BLaER1 treated with 17β-estradiol and CSF1 and Interleukin-3, amounts not matched to agents 10 nM and 100 nM (cell line): ENCODE measurements at regions not wholly inside any gene's neighbourhood (a gene's known extent, or its start where the extent isn't known, plus 50 kb on each side); places are given as distances from the start of the nearest gene placed in this dataset.

Experiments
- H3K27ac ChIP-seq, 11 experiments: shearing (Covaris generic); formaldehyde crosslinking; 2 replicates each; pipeline ENCODE4 v1.8.1; 2022
- H3K27me3 ChIP-seq, 11 experiments: shearing (Covaris generic); formaldehyde crosslinking; 2 replicates each; pipeline ENCODE4 v1.8.1; 2022
- H3K36me3 ChIP-seq, 11 experiments: shearing (Covaris generic); formaldehyde crosslinking; 2 replicates each; pipeline ENCODE4 v1.8.1; 2022
- H3K4me1 ChIP-seq, 10 experiments: shearing (Covaris generic); formaldehyde crosslinking; 2 replicates each; pipeline ENCODE4 v1.8.1; 2022
- H3K4me2 ChIP-seq, 11 experiments: shearing (Covaris generic); formaldehyde crosslinking; 2 replicates each; pipeline ENCODE4 v1.8.1; 2022
- H3K4me3 ChIP-seq, 10 experiments: shearing (Covaris generic); formaldehyde crosslinking; 2 replicates each; pipeline ENCODE4 v1.8.1; 2022
- H3K9ac ChIP-seq, 11 experiments: shearing (Covaris generic); formaldehyde crosslinking; 2 replicates each; pipeline ENCODE4 v1.8.1; 2022
- H3K9me3 ChIP-seq, 11 experiments: shearing (Covaris generic); formaldehyde crosslinking; replicated peaks in 1 of 11; 2 replicates each; pipeline ENCODE4 v1.8.1; 2022
- H4K20me1 ChIP-seq, 11 experiments: shearing (Covaris generic); formaldehyde crosslinking; 2 replicates each; pipeline ENCODE4 v1.8.1; 2022
- Cebpa-rat ChIP-seq, 11 experiments: shearing (Covaris generic); IDR thresholded peaks; 2 replicates each; pipeline ENCODE4 v1.8.1; 2022

GRCh38 chr12:45102818-45103217 lies 51.9 kb upstream of the DBX2 start:
- Histone ChIP-seq H3K4me3 (no peak overlapping the region), H3K4me2 (no peak overlapping the region), H3K4me1 (no peaks in the 10 kb centered on the region), H4K20me1 (no peaks in the 10 kb centered on the region), H3K27ac (no peak overlapping the region), H3K27me3 (no peaks in the 10 kb centered on the region), H3K9ac (no peak overlapping the region), H3K36me3 (no peaks in the 10 kb centered on the region), H3K9me3 (peaks cover 0 to 5% (median 2%) of the 10 kb centered on the region in 11 experiments; a peak in 5 of 22 replicates)
- no peak for TF ChIP-seq Cebpa-rat (IDR thresholded peaks at IDR 0.05)

DNA sequence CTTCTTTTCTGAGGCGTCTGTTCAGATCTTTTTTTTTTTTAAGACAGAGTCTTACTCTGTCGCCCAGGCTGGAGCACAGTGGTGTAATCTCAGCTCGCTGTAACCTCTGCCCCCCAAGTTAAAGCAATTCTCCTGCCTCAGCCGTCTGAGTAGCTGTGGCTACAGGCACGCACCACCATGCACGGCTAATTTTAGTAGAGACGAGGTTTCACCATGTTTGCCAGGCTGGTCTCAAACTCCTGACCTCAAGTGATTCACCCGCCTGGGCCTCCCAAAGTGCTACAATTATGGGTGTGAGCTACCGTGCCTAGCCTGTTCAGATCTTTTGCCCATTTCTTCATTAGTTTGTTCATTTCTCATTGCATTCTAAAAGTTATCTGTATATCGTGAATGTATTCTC lies 55.1 kb upstream of the DBX2 start:
- Histone ChIP-seq H3K4me1 (peaks cover 0 to 6% (median 0%) of the 10 kb centered on the region in 10 experiments; a peak in 4 of 20 replicates), H3K4me2 (no peak overlapping the region), H3K9ac (no peak overlapping the region), H3K9me3 (peaks cover 0 to 15% (median 7%) of the 10 kb centered on the region in 11 experiments; a peak in 5 of 22 replicates), H4K20me1 (no peaks in the 10 kb centered on the region), H3K36me3 (no peaks in the 10 kb centered on the region), H3K4me3 (no peak overlapping the region), H3K27ac (no peak overlapping the region), H3K27me3 (no peaks in the 10 kb centered on the region)
- no peak for TF ChIP-seq Cebpa-rat (IDR thresholded peaks at IDR 0.05)

- no peaks in the 10 kb centered on the region for H3K27me3 ChIP-seq
- H3K36me3 ChIP-seq: no peaks in the 10 kb centered on the region
- no peak overlapping the region for H3K27ac ChIP-seq
- no peaks in the 10 kb centered on the region for H4K20me1 ChIP-seq
- TF ChIP-seq Cebpa-rat (IDR thresholded peaks at IDR 0.05): no peak
- H3K4me1 ChIP-seq: peaks cover 0 to 6% (median 0%) of the 10 kb centered on the region in 10 experiments; a peak in 4 of 20 replicates
- peaks cover 0 to 14% (median 7%) of the 10 kb centered on the region in 11 experiments; a peak in 4 of 22 replicates for H3K9me3 ChIP-seq
- H3K4me2 ChIP-seq: no peak overlapping the region
- H3K4me3 ChIP-seq: no peak overlapping the region
- no peak overlapping the region for H3K9ac ChIP-seq
These were observed 61.4 kb upstream of the DBX2 start for GRCh38 chr12:45112306-45112705.

DNA sequence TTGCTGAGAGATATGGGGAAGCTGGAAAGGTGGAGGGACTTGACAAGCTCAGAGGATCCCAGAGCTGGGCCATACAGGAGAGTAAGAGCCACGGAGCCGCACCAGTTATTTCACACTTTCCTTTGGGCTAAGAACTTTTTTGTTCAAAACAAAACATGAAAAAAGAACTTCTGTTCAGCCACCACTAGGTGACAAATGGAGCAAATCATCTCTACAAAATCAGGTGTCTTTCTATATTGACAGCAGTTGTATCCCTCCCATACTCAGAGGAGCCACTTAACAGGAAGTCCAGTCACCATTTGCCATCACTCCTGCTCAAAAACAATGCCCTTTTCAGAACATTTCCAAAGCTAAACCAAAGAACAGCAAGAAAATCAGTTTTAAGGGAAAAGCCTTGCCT lies 70.3 kb upstream of the DBX2 start:
- no peaks in the 10 kb centered on the region for H3K9me3 ChIP-seq
- no peaks in the 10 kb centered on the region for H3K4me1 ChIP-seq
- no peaks in the 10 kb centered on the region for H4K20me1 ChIP-seq
- no peak overlapping the region for H3K4me3 ChIP-seq
- H3K36me3 ChIP-seq: no peaks in the 10 kb centered on the region
- no peak overlapping the region for H3K4me2 ChIP-seq
- TF ChIP-seq Cebpa-rat (IDR thresholded peaks at IDR 0.05): no peak
- no peak overlapping the region for H3K9ac ChIP-seq
- H3K27me3 ChIP-seq: no peaks in the 10 kb centered on the region
- H3K27ac ChIP-seq: no peak overlapping the region

- H3K9ac ChIP-seq: no peak overlapping the region
- H4K20me1 ChIP-seq: no peaks in the 10 kb centered on the region
- H3K4me1 ChIP-seq: no peaks in the 10 kb centered on the region
- H3K9me3 ChIP-seq: no peaks in the 10 kb centered on the region
- H3K4me3 ChIP-seq: no peak overlapping the region
- no peak for TF ChIP-seq Cebpa-rat (IDR thresholded peaks at IDR 0.05)
- H3K36me3 ChIP-seq: no peaks in the 10 kb centered on the region
- no peak overlapping the region for H3K4me2 ChIP-seq
- H3K27me3 ChIP-seq: no peaks in the 10 kb centered on the region
- no peak overlapping the region for H3K27ac ChIP-seq
These were observed 72.0 kb upstream of the DBX2 start for GRCh38 chr12:45122768-45123380.

DNA sequence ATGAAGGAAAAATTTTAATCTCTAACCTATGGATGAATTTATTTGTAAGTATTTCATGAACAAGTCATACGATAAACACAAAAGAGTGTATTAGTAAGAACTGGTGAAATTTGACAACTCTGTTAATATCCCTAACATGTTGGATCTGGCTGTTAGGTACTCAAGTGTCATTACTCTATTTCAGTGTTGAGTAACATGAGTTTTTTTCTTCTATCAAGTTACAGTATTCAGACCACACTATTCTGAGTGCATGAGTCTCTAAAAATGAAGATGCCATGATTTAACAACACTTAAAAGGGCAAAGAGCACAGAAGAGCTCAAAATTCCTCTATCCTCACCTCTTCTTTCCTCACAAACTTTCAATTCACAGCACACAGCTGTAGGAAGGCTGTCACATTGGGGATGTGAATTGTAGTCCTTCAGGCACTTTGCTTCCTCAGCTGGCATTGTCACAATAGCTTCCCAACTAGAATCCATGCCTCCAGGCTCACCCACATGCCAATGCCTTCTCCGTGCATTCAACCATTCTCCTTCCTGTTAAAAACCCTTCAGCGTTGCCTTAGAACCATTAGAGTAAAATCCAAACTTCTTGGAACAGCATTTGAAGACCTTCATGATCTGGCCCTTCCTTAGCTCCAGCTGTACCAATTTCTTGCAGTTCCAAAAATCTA lies 73.7 kb upstream of the DBX2 start:
- no peak for TF ChIP-seq Cebpa-rat (IDR thresholded peaks at IDR 0.05)
- no peak overlapping the region for H3K27ac ChIP-seq

DNA sequence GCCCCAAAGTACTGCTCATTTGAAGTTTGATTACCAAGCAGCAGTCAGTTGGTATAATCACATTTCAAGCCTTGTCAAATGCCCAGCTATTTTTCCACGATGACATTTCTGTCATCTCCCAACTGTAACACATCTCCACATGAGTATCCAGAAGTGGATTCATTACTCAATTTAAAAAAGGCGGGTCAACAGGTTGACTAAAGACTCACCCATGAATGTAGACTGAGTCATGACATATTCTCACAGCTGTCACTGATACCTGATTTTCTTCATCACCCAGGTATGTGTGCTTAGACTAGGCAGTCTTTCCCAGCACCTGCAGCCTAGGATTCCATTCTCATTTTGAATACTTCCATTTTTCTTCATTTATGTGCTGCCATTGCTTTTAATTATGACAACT lies 75.1 kb upstream of the DBX2 start:
- Histone ChIP-seq H3K4me2 (no peak overlapping the region), H3K4me3 (no peak overlapping the region), H3K36me3 (no peaks in the 10 kb centered on the region), H3K4me1 (no peaks in the 10 kb centered on the region), H3K9ac (no peak overlapping the region), H3K9me3 (no peaks in the 10 kb centered on the region), H4K20me1 (no peaks in the 10 kb centered on the region), H3K27me3 (no peaks in the 10 kb centered on the region), H3K27ac (no peak overlapping the region)
- no peak for TF ChIP-seq Cebpa-rat (IDR thresholded peaks at IDR 0.05)

More for the DNA sequence above, 73.7 kb upstream of the DBX2 start:
- Histone ChIP-seq H3K4me2 (no peak overlapping the region), H4K20me1 (no peaks in the 10 kb centered on the region), H3K9ac (no peak overlapping the region), H3K36me3 (no peaks in the 10 kb centered on the region), H3K4me1 (no peaks in the 10 kb centered on the region), H3K4me3 (no peak overlapping the region), H3K9me3 (no peaks in the 10 kb centered on the region), H3K27me3 (no peaks in the 10 kb centered on the region)

- H3K27me3 ChIP-seq: no peaks in the 10 kb centered on the region
- H4K20me1 ChIP-seq: no peaks in the 10 kb centered on the region
- H3K9me3 ChIP-seq: no peaks in the 10 kb centered on the region
- H3K9ac ChIP-seq: no peak overlapping the region
- TF ChIP-seq Cebpa-rat (IDR thresholded peaks at IDR 0.05): no peak
- no peaks in the 10 kb centered on the region for H3K36me3 ChIP-seq
- no peak overlapping the region for H3K4me2 ChIP-seq
- no peak overlapping the region for H3K27ac ChIP-seq
- no peaks in the 10 kb centered on the region for H3K4me1 ChIP-seq
- H3K4me3 ChIP-seq: no peak overlapping the region
These were observed 77.7 kb upstream of the DBX2 start for GRCh38 chr12:45128637-45129036.

- H3K9me3 ChIP-seq: no peaks in the 10 kb centered on the region
- no peaks in the 10 kb centered on the region for H4K20me1 ChIP-seq
- H3K27me3 ChIP-seq: no peaks in the 10 kb centered on the region
- no peak overlapping the region for H3K4me2 ChIP-seq
- H3K36me3 ChIP-seq: no peaks in the 10 kb centered on the region
- no peak overlapping the region for H3K9ac ChIP-seq
- no peak for TF ChIP-seq Cebpa-rat (IDR thresholded peaks at IDR 0.05)
- H3K27ac ChIP-seq: no peak overlapping the region
- H3K4me1 ChIP-seq: no peaks in the 10 kb centered on the region
- no peak overlapping the region for H3K4me3 ChIP-seq
These were observed 80.0 kb upstream of the DBX2 start for GRCh38 chr12:45130881-45131281.

DNA sequence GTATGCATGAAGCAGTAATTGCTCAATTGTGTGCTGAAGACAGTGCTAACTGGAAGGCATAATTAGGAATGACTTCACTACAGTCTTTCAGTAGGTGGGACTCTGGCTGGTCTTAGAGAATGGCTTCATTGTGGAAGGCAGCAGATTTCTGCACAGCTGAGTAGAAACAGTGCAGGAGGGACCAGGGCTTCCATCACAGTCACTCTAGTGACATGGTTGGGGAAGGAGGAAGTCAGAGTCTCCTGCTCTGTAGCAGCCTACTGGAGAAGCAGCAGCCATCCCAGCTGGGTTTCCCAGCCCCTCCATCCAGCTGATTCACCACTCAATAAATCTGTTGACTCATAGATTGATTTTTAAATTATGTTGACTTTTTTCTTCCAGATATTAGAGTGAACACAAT lies 80.6 kb upstream of the DBX2 start:
- Histone ChIP-seq H3K9ac (no peak overlapping the region), H3K27ac (no peak overlapping the region), H3K4me3 (no peak overlapping the region), H3K9me3 (no peaks in the 10 kb centered on the region), H3K36me3 (no peaks in the 10 kb centered on the region), H3K4me1 (no peaks in the 10 kb centered on the region), H4K20me1 (no peaks in the 10 kb centered on the region), H3K4me2 (no peak overlapping the region), H3K27me3 (no peaks in the 10 kb centered on the region)
- no peak for TF ChIP-seq Cebpa-rat (IDR thresholded peaks at IDR 0.05)
